ENCODE measurements at regions not wholly inside any gene's neighbourhood (a gene's known extent, or its start where the extent isn't known, plus 50 kb on each side); places are given as distances from the start of the nearest gene placed in this dataset.

GRCh38 chr11:56808326-56808725, 59.8 kb upstream of the OR9G4 start:
- in situ Hi-C loops (cut with MboI; ENCODE audit: low pct_unique_long_range_greater_than_20kb, low sequenced_read_pairs, unreplicated experiment), result no loop called here
- no peak for DNase-seq (ENCODE audit: low spot score)
- TF ChIP-seq, protein P1, sequence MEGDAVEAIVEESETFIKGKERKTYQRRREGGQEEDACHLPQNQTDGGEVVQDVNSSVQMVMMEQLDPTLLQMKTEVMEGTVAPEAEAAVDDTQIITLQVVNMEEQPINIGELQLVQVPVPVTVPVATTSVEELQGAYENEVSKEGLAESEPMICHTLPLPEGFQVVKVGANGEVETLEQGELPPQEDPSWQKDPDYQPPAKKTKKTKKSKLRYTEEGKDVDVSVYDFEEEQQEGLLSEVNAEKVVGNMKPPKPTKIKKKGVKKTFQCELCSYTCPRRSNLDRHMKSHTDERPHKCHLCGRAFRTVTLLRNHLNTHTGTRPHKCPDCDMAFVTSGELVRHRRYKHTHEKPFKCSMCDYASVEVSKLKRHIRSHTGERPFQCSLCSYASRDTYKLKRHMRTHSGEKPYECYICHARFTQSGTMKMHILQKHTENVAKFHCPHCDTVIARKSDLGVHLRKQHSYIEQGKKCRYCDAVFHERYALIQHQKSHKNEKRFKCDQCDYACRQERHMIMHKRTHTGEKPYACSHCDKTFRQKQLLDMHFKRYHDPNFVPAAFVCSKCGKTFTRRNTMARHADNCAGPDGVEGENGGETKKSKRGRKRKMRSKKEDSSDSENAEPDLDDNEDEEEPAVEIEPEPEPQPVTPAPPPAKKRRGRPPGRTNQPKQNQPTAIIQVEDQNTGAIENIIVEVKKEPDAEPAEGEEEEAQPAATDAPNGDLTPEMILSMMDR (IDR thresholded peaks at IDR 0.05; ENCODE audit: extremely low read depth, insufficient read depth, missing control alignments), result no peak

DNA sequence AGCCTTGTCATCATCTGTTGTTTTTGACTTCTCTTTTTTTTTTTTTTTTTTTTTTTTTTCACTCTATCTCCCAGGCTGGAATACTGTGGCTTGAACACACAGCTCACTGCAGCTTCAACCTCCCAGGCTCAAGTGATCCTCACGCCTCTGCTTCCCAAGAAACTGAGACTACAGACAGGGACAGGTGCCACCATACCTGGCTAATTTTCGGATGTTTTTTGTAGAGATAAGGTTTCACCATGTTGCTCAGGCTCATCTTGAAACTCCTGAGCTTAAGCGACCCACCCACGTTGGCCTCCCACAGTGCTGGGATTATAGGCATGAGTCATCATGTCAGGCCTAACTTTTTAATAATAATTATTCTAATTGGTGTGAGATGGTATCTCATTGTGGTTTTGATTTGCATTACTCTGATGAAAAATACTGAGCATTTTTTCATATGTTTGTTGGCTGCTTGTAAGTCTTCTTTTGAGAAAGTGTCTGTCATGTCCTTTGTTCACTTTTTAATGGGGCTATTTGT, 51.3 kb upstream of the OR9G4 start:
- DNase-seq (ENCODE audit: low spot score), result no peak
- TF ChIP-seq, protein P1 (IDR thresholded peaks at IDR 0.05; ENCODE audit: extremely low read depth, insufficient read depth, missing control alignments), result no peak
- in situ Hi-C loops (cut with MboI; ENCODE audit: low pct_unique_long_range_greater_than_20kb, low sequenced_read_pairs, unreplicated experiment), result loop anchor here (25.0 kb wide), 2 partner anchors 112 to 862 kb away; partner anchors contain the start of genes OR5I1 and OR9G1
